IMR-90 (cell line): ENCODE measurements at regions not wholly inside any gene's neighbourhood (a gene's known extent, or its start where the extent isn't known, plus 50 kb on each side); places are given as distances from the start of the nearest gene placed in this dataset.

ENCODE experiments used
- ATAC-seq: fragments of 200-7000 bp; cut with Tn5 transposase; 2 replicates; pipeline ENCODE4 v1.9.1; 2020; ENCODE audit warnings: low read depth, mild to moderate bottlenecking, moderate library complexity
- BruUV-seq: library from RNA; stranded (reverse); fragments of 400-500 nt; replicated peaks from 2 replicates; lab custom pipeline; 2021; lab: Mats Ljungman, UMichigan
- CTCF ChIA-PET: fragments of 300-600 bp; formaldehyde crosslinking; extraction: SDS; loops from one replicate; lab custom pipeline; 2021; ENCODE audit warnings: antibody characterized with exemption; lab: Yijun Ruan, JAX
- POLR2A ChIA-PET: fragments of 300-600 bp; sonication (Branson Sonifier 250); formaldehyde crosslinking; loops from one replicate; lab custom pipeline; 2022; ENCODE audit warnings: antibody characterized with exemption; ENCODE audit not compliant: unreplicated experiment; lab: Charles Lee
- DNase-seq: peaks from one replicate; pipeline ENCODE4 v3.0.0; 2013
- H2AFZ ChIP-seq: replicated peaks from 2 replicates; pipeline ENCODE3; 2013; ENCODE audit warnings: low read length, mild to moderate bottlenecking; ENCODE audit not compliant: poor library complexity
- H2AK5ac ChIP-seq: 2 replicates; pipeline ENCODE4 v1.6.1; 2013; ENCODE audit warnings: low read depth, low read length, inconsistent platforms
- H2AK9ac ChIP-seq: replicated peaks from 2 replicates; pipeline ENCODE3; 2013; ENCODE audit warnings: mild to moderate bottlenecking, low read depth, low read length, moderate library complexity; ENCODE audit not compliant: poor library complexity
- H2BK120ac ChIP-seq: 2 replicates; pipeline ENCODE4 v1.6.1; 2013; ENCODE audit warnings: low read depth, low read length, inconsistent platforms
- H2BK15ac ChIP-seq: 3 replicates; pipeline ENCODE4 v1.6.1; 2013; ENCODE audit warnings: low read depth, low read length, inconsistent platforms
- H2BK20ac ChIP-seq: 2 replicates; pipeline ENCODE4 v1.6.1; 2013; ENCODE audit warnings: low read depth, mild to moderate bottlenecking, inconsistent platforms, low read length, moderate library complexity
- H2BK5ac ChIP-seq: 2 replicates; pipeline ENCODE4 v1.6.1; 2013; ENCODE audit warnings: mild to moderate bottlenecking, low read depth, low read length, inconsistent platforms; ENCODE audit not compliant: poor library complexity, severe bottlenecking
- H3K14ac ChIP-seq: replicated peaks from 2 replicates; pipeline ENCODE4 v1.6.1; 2013; ENCODE audit warnings: low read depth, low read length, inconsistent platforms
- H3K18ac ChIP-seq: 2 replicates; pipeline ENCODE4 v1.6.1; 2013; ENCODE audit warnings: low read depth, low read length, control low read depth
- H3K23ac ChIP-seq: 2 replicates; pipeline ENCODE4 v1.6.1; 2013; ENCODE audit warnings: low read depth, low read length, inconsistent platforms
- H3K27ac ChIP-seq: 2 replicates; pipeline ENCODE4 v1.5.1; 2013; ENCODE audit warnings: mild to moderate bottlenecking, control low read depth, low read length; ENCODE audit not compliant: insufficient read depth
- H3K27me3 ChIP-seq: 2 replicates; pipeline ENCODE4 v1.6.1; 2013; ENCODE audit warnings: low read length; ENCODE audit not compliant: control insufficient read depth, insufficient read depth
- H3K36me3 ChIP-seq: 2 replicates; pipeline ENCODE4 v1.6.1; 2013; ENCODE audit warnings: low read length, mixed read lengths; ENCODE audit not compliant: control insufficient read depth, insufficient read depth
- H3K4ac ChIP-seq: 2 replicates; pipeline ENCODE4 v1.6.1; 2013; ENCODE audit warnings: low read depth, low read length, inconsistent platforms
- H3K4me1 ChIP-seq: 2 replicates; pipeline ENCODE4 v1.6.1; 2013; ENCODE audit warnings: low read length, mixed read lengths; ENCODE audit not compliant: control insufficient read depth, insufficient read depth
- H3K4me2 ChIP-seq: 2 replicates; pipeline ENCODE4 v1.6.1; 2013; ENCODE audit warnings: low read depth, mild to moderate bottlenecking, control low read depth, low read length, moderate library complexity
- H3K4me3 ChIP-seq: 2 replicates; pipeline ENCODE4 v1.5.1; 2013; ENCODE audit warnings: low read depth, mild to moderate bottlenecking, control low read depth, low read length, moderate library complexity; ENCODE audit not compliant: insufficient read depth
- H3K56ac ChIP-seq: 2 replicates; pipeline ENCODE4 v1.6.1; 2013; ENCODE audit warnings: low read length, inconsistent platforms; ENCODE audit not compliant: insufficient read depth; ENCODE audit errors: extremely low read depth
- H3K79me1 ChIP-seq, 2 experiments: 2 replicates each; pipeline ENCODE4 v1.6.1; 2013; ENCODE audit warnings: low read length in 2 of 2, inconsistent platforms in 1 of 2, low read depth in 1 of 2
- H3K9ac ChIP-seq: 2 replicates; pipeline ENCODE4 v1.6.1; 2013; ENCODE audit warnings: low read depth, low read length, control low read depth
- H3K9me1 ChIP-seq: 2 replicates; pipeline ENCODE4 v1.6.1; 2013; ENCODE audit warnings: low read length, inconsistent platforms; ENCODE audit not compliant: insufficient read depth
- H3K9me3 ChIP-seq: 2 replicates; pipeline ENCODE4 v1.6.1; 2013; ENCODE audit warnings: low read length; ENCODE audit not compliant: control insufficient read depth, insufficient read depth
- H4K20me1 ChIP-seq: 2 replicates; pipeline ENCODE4 v1.6.1; 2013; ENCODE audit warnings: low read length, inconsistent platforms; ENCODE audit not compliant: insufficient read depth
- H4K5ac ChIP-seq: 2 replicates; pipeline ENCODE4 v1.6.1; 2013; ENCODE audit warnings: mild to moderate bottlenecking, low read depth, low read length, control low read depth
- H4K8ac ChIP-seq, 2 experiments: 2 replicates each; pipeline ENCODE4 v1.6.1; 2013; ENCODE audit warnings: low read depth in 2 of 2, low read length in 2 of 2, control low read depth in 1 of 2, inconsistent platforms in 1 of 2
- H4K91ac ChIP-seq: 2 replicates; pipeline ENCODE4 v1.6.1; 2013; ENCODE audit warnings: low read depth, low read length, inconsistent platforms; ENCODE audit not compliant: insufficient read depth
- CEBPB ChIP-seq: IDR thresholded peaks from 2 replicates; pipeline ENCODE4 v1.6.1; 2012; ENCODE audit warnings: low read depth, low read length, improper control_type of control experiment
- CHD1 ChIP-seq: IDR thresholded peaks from 2 replicates; pipeline ENCODE4 v1.6.1; 2012; ENCODE audit warnings: low read depth, low read length, improper control_type of control experiment
- ELK1 ChIP-seq: fragments of 150-350 bp; IDR thresholded peaks from 2 replicates; pipeline ENCODE4 v1.6.1; 2016; ENCODE audit warnings: low read depth, mild to moderate bottlenecking, low read length, moderate library complexity, borderline replicate concordance
- MAFK ChIP-seq: IDR thresholded peaks from 2 replicates; pipeline ENCODE4 v1.6.1; 2012; ENCODE audit warnings: low read depth, low read length, improper control_type of control experiment
- MAZ ChIP-seq: IDR thresholded peaks from 2 replicates; pipeline ENCODE4 v1.6.1; 2012; ENCODE audit warnings: low read depth, mild to moderate bottlenecking, low read length, improper control_type of control experiment, moderate library complexity, borderline replicate concordance
- RFX5 ChIP-seq: IDR thresholded peaks from 2 replicates; pipeline ENCODE4 v1.8.0; 2012; ENCODE audit warnings: low read depth, mild to moderate bottlenecking, low read length, moderate library complexity
- USF2 ChIP-seq: fragments of 150-350 bp; IDR thresholded peaks from 2 replicates; pipeline ENCODE4 v1.6.1; 2017; ENCODE audit warnings: mild to moderate bottlenecking, antibody characterized with exemption, low read length, low read depth
- dilution Hi-C: fragments of 300-500 bp; cut with HindIII; formaldehyde crosslinking; loops from one replicate; pipeline ENCODE4 v1.14.3; 2018; ENCODE audit warnings: low sequenced_read_pairs; ENCODE audit not compliant: unreplicated experiment
- in situ Hi-C: fragments of 300-500 bp; cut with MboI; formaldehyde crosslinking; loops from 3 replicates; pipeline ENCODE4 v1.14.3; 2019; ENCODE audit warnings: low sequenced_read_pairs, inconsistent platforms, mixed read lengths
- intact Hi-C: fragments of 100-400 bp; cut with micrococcal nuclease; formaldehyde crosslinking; loops from 2 replicates; pipeline ENCODE4 v1.10.0; 2022

- H4K8ac ChIP-seq = no peak overlapping the region
- H4K5ac ChIP-seq = no peak overlapping the region
- H2BK15ac ChIP-seq = no peak overlapping the region
- no peaks in the 10 kb centered on the region for H3K27me3 ChIP-seq
- H2AFZ ChIP-seq = no peak overlapping the region
- dilution Hi-C loops = no loop called here
- H3K9me3 ChIP-seq = no peaks in the 10 kb centered on the region
- H2AK9ac ChIP-seq = no peak overlapping the region
- in situ Hi-C loops = no loop called here
- H3K9me1 ChIP-seq = no peaks in the 10 kb centered on the region
- H3K4me1 ChIP-seq = no peaks in the 10 kb centered on the region
- H3K36me3 ChIP-seq = no peaks in the 10 kb centered on the region
- ATAC-seq (no peak), DNase-seq (no peak)
- ChIA-PET CTCF (no interaction called here), POLR2A (no interaction called here)
- no peak overlapping the region for H3K27ac ChIP-seq
- no peak overlapping the region for H4K91ac ChIP-seq
- H3K79me1 ChIP-seq = no peaks in the 10 kb centered on the region
- no peak overlapping the region for H3K4ac ChIP-seq
- intact Hi-C loops = no loop called here
- no peak overlapping the region for H2AK5ac ChIP-seq
- H2BK5ac ChIP-seq = no peak overlapping the region
- no peak overlapping the region for H2BK120ac ChIP-seq
- TF ChIP-seq CEBPB (no peak), ELK1 (no peak), USF2 (no peak), RFX5 (no peak), MAFK (no peak), MAZ (no peak), CHD1 (no peak)
- no peak overlapping the region for H2BK20ac ChIP-seq
- H3K18ac ChIP-seq = no peak overlapping the region
- no peak overlapping the region for H3K4me3 ChIP-seq
- H4K20me1 ChIP-seq = no peaks in the 10 kb centered on the region
- H3K14ac ChIP-seq = no peak overlapping the region
- no peak overlapping the region for H3K4me2 ChIP-seq
- no peak overlapping the region for H3K23ac ChIP-seq
- no TSS peak for BruUV-seq
- no peak overlapping the region for H3K9ac ChIP-seq
- no peak overlapping the region for H3K56ac ChIP-seq
Observed at GRCh38 chr1:188672153-188672552, 1805.5 kb downstream of the BRINP3 start.
